Urinary bladder (tissue), 3 donors: ENCODE measurements at regions not wholly inside any gene's neighbourhood (a gene's known extent, or its start where the extent isn't known, plus 50 kb on each side); places are given as distances from the start of the nearest gene placed in this dataset.
"Not testable (repeated sequence)": the region's sequence is repeated elsewhere in the genome, so short reads cannot be mapped to it uniquely, and the experiment has no call there.

Experiments
- DNase-seq: peaks from one replicate; pipeline ENCODE4 v3.0.0-alpha.2; 2015; ENCODE audit errors: extremely low spot score
- H3K27ac ChIP-seq: one replicate; pipeline ENCODE4 v1.5.1; 2013; ENCODE audit warnings: low read depth, mild to moderate bottlenecking, moderate library complexity
- H3K36me3 ChIP-seq: one replicate; pipeline ENCODE4 v1.6.1; 2013; ENCODE audit warnings: mild to moderate bottlenecking, moderate library complexity; ENCODE audit not compliant: insufficient read depth
- H3K4me1 ChIP-seq: one replicate; pipeline ENCODE4 v1.6.1; 2013; ENCODE audit warnings: mild to moderate bottlenecking, moderate library complexity; ENCODE audit not compliant: insufficient read depth
- H3K4me3 ChIP-seq: one replicate; pipeline ENCODE4 v1.5.1; 2013; ENCODE audit warnings: low read depth, low read length
- WGBS: extraction: QIAGEN DNeasy Blood & Tissue Kit; methylation state at CpG from one replicate; pipeline ENCODE4 v1.1.7; 2013; 5-methylcytosine and 5-hydroxymethylcytosine counted together
- donor health status: healthy with polysubstance abuse.
- donor health status: healthy.

DNA sequence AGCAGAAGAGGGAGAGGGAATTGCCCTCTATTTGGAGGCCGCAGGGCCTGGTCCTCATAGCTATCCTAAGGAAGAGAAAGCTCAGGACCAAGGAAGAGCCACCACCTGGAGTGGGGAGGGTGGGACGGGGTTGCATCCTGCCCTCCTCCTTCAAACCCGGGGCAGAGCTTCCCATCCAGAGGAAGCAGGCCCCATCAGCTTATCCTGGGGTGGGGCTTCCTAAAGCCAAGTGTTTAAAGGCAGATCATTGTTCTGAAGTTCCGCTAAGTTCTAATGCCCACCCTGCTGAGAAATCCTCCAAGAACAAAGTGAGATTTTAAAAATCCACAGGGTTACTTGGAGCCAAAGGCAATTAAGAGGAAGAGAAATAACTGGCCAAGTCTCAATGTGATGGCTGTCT lies 210.3 kb downstream of the C9orf152 start:
- 69% methylated on average over 4 of the region's 4 CpGs for WGBS
- H3K4me3 ChIP-seq = no peak overlapping the region
- DNase-seq = no peak
- no peaks in the 10 kb centered on the region for H3K36me3 ChIP-seq
- H3K4me1 ChIP-seq = no peaks in the 10 kb centered on the region
- H3K27ac ChIP-seq = no peak overlapping the region

GRCh38 chr9:110005521-110005920 lies 202.4 kb downstream of the C9orf152 start:
- not testable (repeated sequence) for H3K36me3 ChIP-seq, DNase-seq, H3K27ac ChIP-seq, H3K4me1 ChIP-seq, H3K4me3 ChIP-seq
- 86% methylated on average over 8 of the region's 8 CpGs for WGBS

GRCh38 chr9:110006657-110007056 lies 201.3 kb downstream of the C9orf152 start:
- 81% methylated on average over 2 of the region's 2 CpGs for WGBS

DNA sequence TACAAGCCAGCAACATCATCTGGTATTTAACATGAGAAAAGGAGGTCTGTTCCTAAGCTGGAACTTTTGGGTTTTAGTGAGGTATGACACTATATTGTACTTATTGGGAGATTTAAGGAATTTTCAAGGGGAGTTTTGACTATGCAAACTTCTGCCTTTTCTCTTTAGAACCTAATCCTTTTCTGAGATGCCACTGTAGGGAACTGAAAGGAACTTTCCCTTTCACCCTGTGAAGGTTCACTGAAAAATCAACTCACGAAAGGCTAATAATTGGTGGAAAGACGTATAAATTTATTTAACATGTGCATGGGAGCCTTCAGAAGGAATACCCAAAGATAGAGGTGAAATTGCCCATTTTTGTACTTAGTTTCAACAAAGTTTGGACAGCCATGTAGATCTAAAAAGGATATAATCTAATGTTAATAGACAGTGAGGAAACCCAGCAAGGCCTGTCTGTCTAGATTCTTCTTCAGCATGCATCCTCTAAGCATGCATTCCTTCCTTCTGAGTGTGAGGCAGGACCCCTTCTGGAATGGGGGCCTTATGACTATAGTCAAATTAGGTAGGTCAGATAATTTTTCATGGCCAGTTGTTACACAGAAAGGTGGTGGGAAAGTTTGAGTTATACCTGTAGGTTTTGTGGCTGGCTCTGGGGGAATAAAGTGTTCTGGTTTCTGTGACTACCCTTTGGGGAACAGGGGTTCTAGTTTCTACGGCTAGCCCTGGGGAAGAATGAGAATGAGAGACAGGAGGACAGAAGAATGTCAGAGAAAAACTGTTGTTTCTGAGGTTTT lies 200.3 kb downstream of the C9orf152 start:
- 91% methylated on average over 3 of the region's 3 CpGs for WGBS
- H3K4me1 ChIP-seq = no peaks in the 10 kb centered on the region
- no peaks in the 10 kb centered on the region for H3K36me3 ChIP-seq
- no peak overlapping the region for H3K27ac ChIP-seq
- no peak overlapping the region for H3K4me3 ChIP-seq
- no peak for DNase-seq

More at GRCh38 chr9:110006657-110007056, 201.3 kb downstream of the C9orf152 start:
- DNase-seq = no peak
- no peak overlapping the region for H3K4me3 ChIP-seq
- no peaks in the 10 kb centered on the region for H3K36me3 ChIP-seq
- no peaks in the 10 kb centered on the region for H3K4me1 ChIP-seq
- no peak overlapping the region for H3K27ac ChIP-seq

GRCh38 chr9:110008663-110009062 lies 199.3 kb downstream of the C9orf152 start:
- Histone ChIP-seq H3K27ac (no peak overlapping the region), H3K36me3 (no peaks in the 10 kb centered on the region), H3K4me1 (no peaks in the 10 kb centered on the region), H3K4me3 (no peak overlapping the region)
- 98% methylated on average over 1 of the region's 1 CpG for WGBS
- no peak for DNase-seq

DNA sequence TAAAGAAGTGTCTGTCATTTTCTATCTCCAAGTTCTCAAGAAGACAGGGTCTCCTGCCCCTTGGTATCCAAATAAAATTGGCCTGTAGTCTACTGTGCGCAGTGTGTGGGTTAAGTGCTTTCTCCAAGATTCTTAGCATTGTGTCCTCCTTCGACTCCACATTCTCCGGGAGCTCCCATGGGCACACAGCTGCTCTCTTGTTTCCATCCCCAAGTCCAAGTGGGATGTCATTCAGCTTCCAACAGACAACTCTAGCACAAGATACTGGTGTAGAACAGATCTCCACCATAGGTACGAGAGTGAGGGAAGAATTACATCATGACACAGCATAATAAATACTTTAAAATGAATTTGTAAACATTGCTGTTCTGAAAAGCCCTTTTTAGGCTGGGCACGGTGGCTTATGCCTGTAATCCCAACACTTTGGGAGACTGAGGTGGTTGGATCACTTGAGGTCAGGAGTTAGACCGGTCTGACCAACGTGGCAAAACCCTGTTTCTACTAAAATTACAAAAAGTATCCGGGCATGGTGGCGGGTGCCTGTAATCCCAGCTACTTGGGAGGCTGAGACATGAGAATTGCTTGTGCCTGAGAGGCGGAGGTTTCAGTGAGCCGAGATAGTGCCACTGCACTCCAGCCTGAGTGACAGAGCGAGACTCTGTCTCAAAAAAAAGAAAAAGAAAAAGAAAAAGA lies 196.2 kb downstream of the C9orf152 start:
- Histone ChIP-seq H3K4me3 (no peak overlapping the region), H3K27ac (no peak overlapping the region), H3K4me1 (no peaks in the 10 kb centered on the region), H3K36me3 (no peaks in the 10 kb centered on the region)
- DNase-seq = no peak
- WGBS = 89% methylated on average over 12 of the region's 12 CpGs

- Histone ChIP-seq H3K4me3 (no peak overlapping the region), H3K4me1 (no peaks in the 10 kb centered on the region), H3K36me3 (no peaks in the 10 kb centered on the region), H3K27ac (no peak overlapping the region)
- no peak for DNase-seq
- WGBS = 50% methylated on average over 1 of the region's 1 CpG
These were observed 194.9 kb downstream of the C9orf152 start for GRCh38 chr9:110013064-110013463.

GRCh38 chr9:110015759-110016158 lies 192.2 kb downstream of the C9orf152 start:
- WGBS = 82% methylated on average over 5 of the region's 5 CpGs
- no peaks in the 10 kb centered on the region for H3K36me3 ChIP-seq
- H3K4me3 ChIP-seq = no peak overlapping the region
- H3K4me1 ChIP-seq = no peaks in the 10 kb centered on the region
- H3K27ac ChIP-seq = no peak overlapping the region
- DNase-seq = no peak

GRCh38 chr9:110016340-110016739 lies 191.6 kb downstream of the C9orf152 start:
- Histone ChIP-seq H3K4me1 (no peaks in the 10 kb centered on the region), H3K4me3 (no peak overlapping the region), H3K36me3 (no peaks in the 10 kb centered on the region), H3K27ac (no peak overlapping the region)
- no peak for DNase-seq
- WGBS = 92% methylated on average over 2 of the region's 2 CpGs

DNA sequence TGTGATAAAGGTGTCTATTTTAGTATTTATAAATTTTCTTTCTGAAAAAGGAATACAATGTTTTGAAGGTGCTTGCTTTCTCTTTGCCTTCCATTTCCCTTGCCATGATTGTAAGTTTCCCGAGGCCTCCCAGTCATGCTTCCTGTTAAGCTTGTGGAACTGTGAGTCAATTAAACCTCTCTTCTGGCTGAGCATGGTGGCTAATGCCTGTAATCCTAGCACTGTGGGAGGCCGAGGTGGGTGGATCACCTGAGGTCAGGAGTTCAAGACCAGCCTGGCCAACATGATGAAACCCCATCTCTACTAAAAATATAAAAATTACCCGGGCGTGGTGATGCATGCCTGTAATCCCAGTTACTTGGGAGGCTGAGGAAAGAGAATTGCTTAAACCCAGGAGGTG lies 187.7 kb downstream of the C9orf152 start:
- not testable (repeated sequence) for H3K4me1 ChIP-seq, H3K36me3 ChIP-seq, H3K4me3 ChIP-seq, H3K27ac ChIP-seq, DNase-seq
- 86% methylated on average over 4 of the region's 4 CpGs for WGBS

- Histone ChIP-seq H3K4me1 (no peaks in the 10 kb centered on the region), H3K4me3 (no peak overlapping the region), H3K27ac (no peak overlapping the region), H3K36me3 (no peaks in the 10 kb centered on the region)
- DNase-seq = no peak
- 70% methylated on average over 2 of the region's 2 CpGs for WGBS
These were observed 186.1 kb downstream of the C9orf152 start for GRCh38 chr9:110021891-110022290.

DNA sequence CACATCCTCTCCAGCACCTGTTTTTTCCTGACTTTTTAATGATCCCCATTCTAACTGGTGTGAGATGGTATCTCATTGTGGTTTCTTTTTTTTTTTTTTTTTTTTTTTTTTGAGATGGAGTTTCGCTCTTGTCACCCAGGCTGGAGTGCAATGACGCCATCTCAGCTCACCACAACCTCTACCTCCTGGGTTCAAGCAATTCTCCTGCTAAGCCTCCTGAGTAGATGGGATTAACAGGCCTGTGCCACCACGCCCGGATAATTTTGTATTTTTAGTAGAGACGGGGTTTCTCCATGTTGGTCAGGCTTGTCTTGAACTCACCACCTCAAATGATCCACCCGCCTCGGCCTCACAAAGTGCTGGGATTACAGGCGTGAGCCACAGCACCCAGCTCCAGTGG lies 184.7 kb downstream of the C9orf152 start:
- H3K4me3 ChIP-seq, DNase-seq, H3K36me3 ChIP-seq, H3K27ac ChIP-seq, H3K4me1 ChIP-seq: not testable (repeated sequence)
- WGBS = 90% methylated on average over 8 of the region's 8 CpGs

- DNase-seq = no peak
- no peaks in the 10 kb centered on the region for H3K36me3 ChIP-seq
- 90% methylated on average over 4 of the region's 4 CpGs for WGBS
- no peak overlapping the region for H3K27ac ChIP-seq
- no peak overlapping the region for H3K4me3 ChIP-seq
- no peaks in the 10 kb centered on the region for H3K4me1 ChIP-seq
These were observed 182.3 kb downstream of the C9orf152 start for GRCh38 chr9:110025551-110026170.

GRCh38 chr9:110027671-110028081 lies 180.3 kb downstream of the C9orf152 start:
- H3K27ac ChIP-seq = no peak overlapping the region

More at GRCh38 chr9:110027671-110028081, 180.3 kb downstream of the C9orf152 start:
- no peaks in the 10 kb centered on the region for H3K4me1 ChIP-seq
- DNase-seq = no peak
- WGBS = 37% methylated on average over 6 of the region's 6 CpGs
- no peak overlapping the region for H3K4me3 ChIP-seq
- no peaks in the 10 kb centered on the region for H3K36me3 ChIP-seq
